ENCODE measurements at regions not wholly inside any gene's neighbourhood (a gene's known extent, or its start where the extent isn't known, plus 50 kb on each side); places are given as distances from the start of the nearest gene placed in this dataset.
A peak's percentile ranks its signal among the peaks of the same experiment; 100 is the strongest.

GRCh38 chr3:79846148-79846933 is 78.5 kb upstream of the ROBO1 start:
- peaks cover 7% of the 10 kb centered on the region; the same call in 1 of the 3 replicates for H3K9me3 ChIP-seq
- CTCF ChIA-PET, result no interaction called here
- POLR2A ChIA-PET, result no interaction called here
- H3K4me3 ChIP-seq, result no peak overlapping the region
- WGBS (ENCODE audit: missing lambda C conversion rate), result 37% methylated on average over 9 of the region's 9 CpGs
- TF ChIP-seq EP300 (IDR thresholded peaks at IDR 0.05), result no peak
- no peak for TF ChIP-seq HOXA7 (CRISPR knock-in tag; IDR thresholded peaks at IDR 0.05)
- TF ChIP-seq ATOH8 (CRISPR knock-in tag; IDR thresholded peaks at IDR 0.05; ENCODE audit: low read depth), result no peak
- TF ChIP-seq, protein P1, sequence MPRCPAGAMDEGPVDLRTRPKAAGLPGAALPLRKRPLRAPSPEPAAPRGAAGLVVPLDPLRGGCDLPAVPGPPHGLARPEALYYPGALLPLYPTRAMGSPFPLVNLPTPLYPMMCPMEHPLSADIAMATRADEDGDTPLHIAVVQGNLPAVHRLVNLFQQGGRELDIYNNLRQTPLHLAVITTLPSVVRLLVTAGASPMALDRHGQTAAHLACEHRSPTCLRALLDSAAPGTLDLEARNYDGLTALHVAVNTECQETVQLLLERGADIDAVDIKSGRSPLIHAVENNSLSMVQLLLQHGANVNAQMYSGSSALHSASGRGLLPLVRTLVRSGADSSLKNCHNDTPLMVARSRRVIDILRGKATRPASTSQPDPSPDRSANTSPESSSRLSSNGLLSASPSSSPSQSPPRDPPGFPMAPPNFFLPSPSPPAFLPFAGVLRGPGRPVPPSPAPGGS (IDR thresholded peaks at IDR 0.05), result no peak
- no peak for TF ChIP-seq FOSL2 (IDR thresholded peaks at IDR 0.05)
- TF ChIP-seq FOSL2 (CRISPR knock-in tag; IDR thresholded peaks at IDR 0.05), result no peak
- no peak for TF ChIP-seq RAD21 (conservative IDR thresholded peaks at IDR 0.05 in 1 of 2, IDR thresholded peaks at IDR 0.05 in 1 of 2)
- TF ChIP-seq JUN (IDR thresholded peaks at IDR 0.05), result no peak
- TF ChIP-seq TFCP2L1 (CRISPR knock-in tag; IDR thresholded peaks at IDR 0.05), result no peak
- no peak for TF ChIP-seq SREBF2 (IDR thresholded peaks at IDR 0.05)
- TF ChIP-seq HMGXB4 (CRISPR knock-in tag; IDR thresholded peaks at IDR 0.05; ENCODE audit: borderline replicate concordance), result no peak
- TF ChIP-seq FOXS1 (CRISPR knock-in tag; IDR thresholded peaks at IDR 0.05), result no peak
- TF ChIP-seq GATA3 (IDR thresholded peaks at IDR 0.05; ENCODE audit: borderline replicate concordance), result no peak
- TF ChIP-seq, protein P2, sequence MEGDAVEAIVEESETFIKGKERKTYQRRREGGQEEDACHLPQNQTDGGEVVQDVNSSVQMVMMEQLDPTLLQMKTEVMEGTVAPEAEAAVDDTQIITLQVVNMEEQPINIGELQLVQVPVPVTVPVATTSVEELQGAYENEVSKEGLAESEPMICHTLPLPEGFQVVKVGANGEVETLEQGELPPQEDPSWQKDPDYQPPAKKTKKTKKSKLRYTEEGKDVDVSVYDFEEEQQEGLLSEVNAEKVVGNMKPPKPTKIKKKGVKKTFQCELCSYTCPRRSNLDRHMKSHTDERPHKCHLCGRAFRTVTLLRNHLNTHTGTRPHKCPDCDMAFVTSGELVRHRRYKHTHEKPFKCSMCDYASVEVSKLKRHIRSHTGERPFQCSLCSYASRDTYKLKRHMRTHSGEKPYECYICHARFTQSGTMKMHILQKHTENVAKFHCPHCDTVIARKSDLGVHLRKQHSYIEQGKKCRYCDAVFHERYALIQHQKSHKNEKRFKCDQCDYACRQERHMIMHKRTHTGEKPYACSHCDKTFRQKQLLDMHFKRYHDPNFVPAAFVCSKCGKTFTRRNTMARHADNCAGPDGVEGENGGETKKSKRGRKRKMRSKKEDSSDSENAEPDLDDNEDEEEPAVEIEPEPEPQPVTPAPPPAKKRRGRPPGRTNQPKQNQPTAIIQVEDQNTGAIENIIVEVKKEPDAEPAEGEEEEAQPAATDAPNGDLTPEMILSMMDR (IDR thresholded peaks at IDR 0.05), result no peak
- no peak for TF ChIP-seq CBX2 (IDR thresholded peaks at IDR 0.05; ENCODE audit: borderline replicate concordance, low read depth)
- TF ChIP-seq POLR2AphosphoS2 (conservative IDR thresholded peaks at IDR 0.05; ENCODE audit: low read length), result no peak
- TF ChIP-seq ZNF302 (CRISPR knock-in tag; IDR thresholded peaks at IDR 0.05), result no peak
- no peak for TF ChIP-seq NR3C1 (IDR thresholded peaks at IDR 0.05)
- no peak for TF ChIP-seq CHD4 (IDR thresholded peaks at IDR 0.05; ENCODE audit: borderline replicate concordance)
- no peak for TF ChIP-seq PHF8 (IDR thresholded peaks at IDR 0.05; ENCODE audit: borderline replicate concordance, low read depth)
- TF ChIP-seq POLR2A (IDR thresholded peaks at IDR 0.05; ENCODE audit: low read length), result no peak
- no peak overlapping the region for H3K27ac ChIP-seq
- ATAC-seq (no peak), FAIRE-seq (no peak), DNase-seq (ENCODE audit: low read depth in 1 of 2, low spot score in 1 of 2) (peak in 1 of 2 experiments; percentile 17)
- no peak overlapping the region for H3K4me2 ChIP-seq
- H3K4me1 ChIP-seq, result no peaks in the 10 kb centered on the region

- Histone ChIP-seq H3K9me3 (peaks cover 7% of the 10 kb centered on the region; the same call in 1 of the 3 replicates), H3K4me2 (no peak overlapping the region), H3K4me3 (no peak overlapping the region), H3K4me1 (no peaks in the 10 kb centered on the region), H3K27ac (no peak overlapping the region)
- ChIA-PET CTCF (no interaction called here), POLR2A (no interaction called here)
- ATAC-seq (no peak), DNase-seq (ENCODE audit: low read depth in 1 of 2, low spot score in 1 of 2) (no peak), FAIRE-seq (no peak)
- WGBS (ENCODE audit: missing lambda C conversion rate), result 15% methylated on average over 4 of the region's 4 CpGs
- TF ChIP-seq RAD21 (conservative IDR thresholded peaks at IDR 0.05 in 1 of 2, IDR thresholded peaks at IDR 0.05 in 1 of 2), result no peak
- TF ChIP-seq EHF (CRISPR knock-in tag; IDR thresholded peaks at IDR 0.05), result no peak
- no peak for TF ChIP-seq ZC3H11A (IDR thresholded peaks at IDR 0.05)
- TF ChIP-seq ZFP36 (IDR thresholded peaks at IDR 0.05; ENCODE audit: borderline replicate concordance, partially characterized antibody), result no peak
- TF ChIP-seq NPAS2 (CRISPR knock-in tag; IDR thresholded peaks at IDR 0.05; ENCODE audit: borderline replicate concordance), result no peak
- no peak for TF ChIP-seq CHD4 (IDR thresholded peaks at IDR 0.05; ENCODE audit: borderline replicate concordance)
- no peak for TF ChIP-seq NFE2L2 (conservative IDR thresholded peaks at IDR 0.05; ENCODE audit: low read length)
- TF ChIP-seq JUNB (IDR thresholded peaks at IDR 0.05), result no peak
- TF ChIP-seq ATOH8 (CRISPR knock-in tag; IDR thresholded peaks at IDR 0.05; ENCODE audit: low read depth), result no peak
- no peak for TF ChIP-seq POLR2A (IDR thresholded peaks at IDR 0.05; ENCODE audit: low read length)
- TF ChIP-seq TFCP2L1 (CRISPR knock-in tag; IDR thresholded peaks at IDR 0.05), result no peak
- TF ChIP-seq MAZ (IDR thresholded peaks at IDR 0.05; ENCODE audit: borderline replicate concordance, low read depth, low read length), result no peak
- no peak for TF ChIP-seq USF2 (IDR thresholded peaks at IDR 0.05)
- TF ChIP-seq FOSL2 (IDR thresholded peaks at IDR 0.05), result no peak
- no peak for TF ChIP-seq FOSL2 (CRISPR knock-in tag; IDR thresholded peaks at IDR 0.05)
- TF ChIP-seq KDM1A (IDR thresholded peaks at IDR 0.05; ENCODE audit: low read depth), result no peak
- TF ChIP-seq BHLHE40 (IDR thresholded peaks at IDR 0.05; ENCODE audit: low read depth, low read length), result no peak
These were observed 77.7 kb upstream of the ROBO1 start for GRCh38 chr3:79845546-79845945.

All from A549 (cell line).